CD14-positive monocyte (primary cell): ENCODE measurements at regions not wholly inside any gene's neighbourhood (a gene's known extent, or its start where the extent isn't known, plus 50 kb on each side); places are given as distances from the start of the nearest gene placed in this dataset.
"Not testable (repeated sequence)": the region's sequence is repeated elsewhere in the genome, so short reads cannot be mapped to it uniquely, and the experiment has no call there.

Experiments used
- DNase-seq, 3 donors: peaks; one replicate each; pipeline ENCODE4 v3.0.0-alpha.2; 2011 to 2022
- H2AFZ ChIP-seq: 2 replicates; pipeline ENCODE4 v1.6.0; 2012; ENCODE audit warnings: mild to moderate bottlenecking, low read depth, low read length, inconsistent platforms; ENCODE audit not compliant: insufficient read depth, poor library complexity, severe bottlenecking
- H3K27ac ChIP-seq, 2 donors: 1 replicate in 1 of 2; 2 replicates in 1 of 2; pipeline ENCODE4 v1.5.1; 2012 to 2013; ENCODE audit warnings: low read length in 2 of 2, control low read depth in 1 of 2, inconsistent platforms in 1 of 2, low read depth in 1 of 2, mild to moderate bottlenecking in 1 of 2
- H3K27me3 ChIP-seq, 2 donors: one replicate each; pipeline versions ENCODE4 v1.6.0 to v1.6.1; 2011 to 2013; ENCODE audit warnings: low read length in 2 of 2; ENCODE audit not compliant: control insufficient read depth in 2 of 2, insufficient read depth in 2 of 2
- H3K36me3 ChIP-seq, 2 donors: replicated peaks in 1 of 2; 1 replicate in 1 of 2; 2 replicates in 1 of 2; pipeline versions ENCODE4 v1.5.1 to v1.6.1; 2012 to 2013; ENCODE audit warnings: low read length in 2 of 2, control low read depth in 1 of 2, inconsistent platforms in 1 of 2, mild to moderate bottlenecking in 1 of 2; ENCODE audit not compliant: insufficient read depth in 2 of 2, control insufficient read depth in 1 of 2
- H3K4me1 ChIP-seq, 2 donors: 1 replicate in 1 of 2; 2 replicates in 1 of 2; pipeline versions ENCODE4 v1.5.1 to v1.6.1; 2012 to 2013; ENCODE audit warnings: low read length in 2 of 2, control low read depth in 1 of 2, inconsistent platforms in 1 of 2, mild to moderate bottlenecking in 1 of 2, moderate library complexity in 1 of 2; ENCODE audit not compliant: insufficient read depth in 2 of 2, control insufficient read depth in 1 of 2
- H3K4me2 ChIP-seq: replicated peaks from 2 replicates; pipeline ENCODE3; 2012; ENCODE audit warnings: low read length, moderate library complexity, mild to moderate bottlenecking; ENCODE audit not compliant: poor library complexity, severe bottlenecking; ENCODE audit errors: extremely low read depth
- H3K4me3 ChIP-seq, 3 experiments: fragments of 200-600 bp in 1 of 3; sonication (generic) in 1 of 3; replicated peaks in 1 of 3; 1 replicate in 2 of 3; 2 replicates in 1 of 3; pipeline ENCODE4 v1.5.1; 2011 to 2013; ENCODE audit warnings: low read length in 3 of 3, mild to moderate bottlenecking in 3 of 3, control low read depth in 2 of 3, low read depth in 2 of 3, inconsistent platforms in 1 of 3, moderate library complexity in 1 of 3
- H3K79me2 ChIP-seq: 2 replicates; pipeline ENCODE4 v1.6.0; 2012; ENCODE audit warnings: mild to moderate bottlenecking, control low read depth, inconsistent platforms, low read length, moderate library complexity; ENCODE audit not compliant: insufficient read depth
- H3K9ac ChIP-seq: 2 replicates; pipeline ENCODE4 v1.6.0; 2017; ENCODE audit warnings: low read length, mild to moderate bottlenecking; ENCODE audit not compliant: insufficient read depth, poor library complexity, severe bottlenecking
- H3K9me3 ChIP-seq, 2 donors: replicated peaks in 1 of 2; 1 replicate in 1 of 2; 2 replicates in 1 of 2; pipeline versions ENCODE4 v1.5.1 to v1.6.1; 2012 to 2013; ENCODE audit warnings: low read length in 2 of 2, control low read depth in 1 of 2; ENCODE audit not compliant: control insufficient read depth in 1 of 2, insufficient read depth in 1 of 2
- H4K20me1 ChIP-seq: 2 replicates; pipeline ENCODE4 v1.6.0; 2012; ENCODE audit warnings: mild to moderate bottlenecking, low read length, control low read depth, moderate library complexity; ENCODE audit not compliant: insufficient read depth
- H3K27ac Mint-ChIP-seq, 7 donors: one replicate each; pipeline ENCODE4 v1.8.0; 2020; ENCODE audit warnings: mild to moderate bottlenecking in 7 of 7, mixed read lengths in 7 of 7, moderate library complexity in 6 of 7, inconsistent platforms in 2 of 7
- H3K27me3 Mint-ChIP-seq, 3 donors: one replicate each; pipeline ENCODE4 v1.8.0; 2021 to 2022; ENCODE audit warnings: low read depth in 3 of 3, mild to moderate bottlenecking in 3 of 3, mixed read lengths in 3 of 3, moderate library complexity in 3 of 3, inconsistent platforms in 1 of 3
- H3K36me3 Mint-ChIP-seq, 2 donors: one replicate each; pipeline ENCODE4 v1.8.0; 2020; ENCODE audit warnings: mixed read lengths in 2 of 2, inconsistent platforms in 1 of 2, mild to moderate bottlenecking in 1 of 2
- H3K4me1 Mint-ChIP-seq: one replicate; pipeline ENCODE4 v1.8.0; 2020; ENCODE audit warnings: mild to moderate bottlenecking, mixed read lengths
- H3K4me3 Mint-ChIP-seq, 2 donors: one replicate each; pipeline ENCODE4 v1.8.0; 2020; ENCODE audit warnings: mild to moderate bottlenecking in 2 of 2, mixed read lengths in 2 of 2, moderate library complexity in 1 of 2
- H3K9me3 Mint-ChIP-seq, 7 donors: one replicate each; pipeline ENCODE4 v1.8.0; 2020 to 2022; ENCODE audit warnings: mixed read lengths in 7 of 7, mild to moderate bottlenecking in 6 of 7, moderate library complexity in 6 of 7, inconsistent platforms in 2 of 7
- CTCF ChIP-seq: fragments of 200-600 bp; IDR thresholded peaks from one replicate; pipeline ENCODE4 v1.8.0; 2022; ENCODE audit warnings: antibody characterized with exemption, mild to moderate bottlenecking
- WGBS: methylation state at CpG from one replicate; pipeline ENCODE4 v1.1.5; 2013; ENCODE audit warnings: missing lambda C conversion rate; ENCODE audit not compliant: insufficient coverage; 5-methylcytosine and 5-hydroxymethylcytosine counted together
- intact Hi-C, 2 donors: fragments of 100-400 bp; cut with micrococcal nuclease; formaldehyde crosslinking; loops; one replicate each; pipeline versions ENCODE4 v1.15.0 to v1.15.1; 2023

- no peak overlapping the region for H3K27ac ChIP-seq
- no peaks in the 10 kb centered on the region for H3K9me3 ChIP-seq
- no peak overlapping the region for H3K9ac ChIP-seq
- WGBS, result 33% methylated on average over 3 of the region's 6 CpGs
- no peak for TF ChIP-seq CTCF
- no peaks in the 10 kb centered on the region for H3K79me2 ChIP-seq
- Mint-ChIP-seq H3K9me3 (peaks cover 0 to 6% (median 0%) of the 10 kb centered on the region in 7 donors), H3K27me3 (peaks cover 0 to 2% (median 0%) of the 10 kb centered on the region in 3 donors), H3K4me3 (peak overlapping the region in 1 of 2 donors; percentile 66), H3K36me3 (no peaks in the 10 kb centered on the region), H3K27ac (no peak overlapping the region), H3K4me1 (peaks cover 18% of the 10 kb centered on the region)
- DNase-seq, result peak in 2 of 3 donors; percentile 6 to 18
- peaks cover 7 to 10% of the 10 kb centered on the region in 2 donors for H3K4me1 ChIP-seq
- H3K4me3 ChIP-seq, result no peak overlapping the region
- no peaks in the 10 kb centered on the region for H4K20me1 ChIP-seq
- H3K4me2 ChIP-seq, result no peak overlapping the region
- no peaks in the 10 kb centered on the region for H3K36me3 ChIP-seq
- no peaks in the 10 kb centered on the region for H3K27me3 ChIP-seq
- no peak overlapping the region for H2AFZ ChIP-seq
- intact Hi-C loops, result no loop called here
Measured at GRCh38 chr16:58859958-58860669, 126.0 kb upstream of the GOT2 start.

GRCh38 chr16:58858577-58858976 is 124.5 kb upstream of the GOT2 start:
- H3K4me2 ChIP-seq, H3K9me3 ChIP-seq, H2AFZ ChIP-seq, H3K79me2 ChIP-seq, H4K20me1 ChIP-seq, DNase-seq, H3K27ac ChIP-seq, H3K27ac Mint-ChIP-seq, H3K9me3 Mint-ChIP-seq, H3K36me3 Mint-ChIP-seq, H3K27me3 Mint-ChIP-seq, intact Hi-C loops, H3K36me3 ChIP-seq, H3K9ac ChIP-seq, H3K4me3 Mint-ChIP-seq, H3K4me3 ChIP-seq, H3K27me3 ChIP-seq: not testable (repeated sequence)
- H3K4me1 ChIP-seq, result peaks cover 8 to 10% of the 10 kb centered on the region in 2 donors
- peaks cover 24% of the 10 kb centered on the region for H3K4me1 Mint-ChIP-seq
